T-cell (primary cell): ENCODE measurements at regions not wholly inside any gene's neighbourhood (a gene's known extent, or its start where the extent isn't known, plus 50 kb on each side); places are given as distances from the start of the nearest gene placed in this dataset.
"Not testable (repeated sequence)": the region's sequence is repeated elsewhere in the genome, so short reads cannot be mapped to it uniquely, and the experiment has no call there.

Experiments used
- ATAC-seq, 4 experiments: fragments of 200-7000 bp in 3 of 4; fragments of 150-1000 bp in 1 of 4; cut with Tn5 transposase; replicated peaks in 1 of 4; 1 replicate in 3 of 4; 2 replicates in 1 of 4; pipeline ENCODE4 v1.10.0; 2021; ENCODE audit warnings: moderate library complexity in 3 of 4, mild to moderate bottlenecking in 2 of 4, moderate number of reproducible peaks in 1 of 4
- CTCF ChIA-PET, 2 donors: fragments of 300-600 bp; sonication (Branson Sonifier 250); formaldehyde crosslinking; loops; one replicate each; lab custom pipeline; 2022; ENCODE audit warnings: antibody characterized with exemption in 2 of 2; lab: Charles Lee
- POLR2A ChIA-PET, 2 donors: fragments of 300-600 bp; sonication (Branson Sonifier 250); formaldehyde crosslinking; loops; one replicate each; lab custom pipeline; 2022; ENCODE audit warnings: antibody characterized with exemption in 2 of 2; lab: Charles Lee
- DNase-seq, 35 experiments: peaks; one replicate each; pipeline versions ENCODE4 v3.0.0 to v3.0.0-alpha.2; 2013 to 2023
- H3K27ac ChIP-seq: one replicate; pipeline ENCODE4 v1.5.1; 2013; ENCODE audit warnings: low read length
- H3K27me3 ChIP-seq, 2 experiments: replicated peaks in 1 of 2; 1 replicate in 1 of 2; 2 replicates in 1 of 2; pipeline versions ENCODE4 v1.6.1 to v1.7.0; 2013; ENCODE audit warnings: low read length in 1 of 2, mixed read lengths in 1 of 2; ENCODE audit not compliant: control insufficient read depth in 2 of 2, insufficient read depth in 2 of 2; ENCODE audit errors: extremely low read depth in 1 of 2
- H3K36me3 ChIP-seq, 2 donors: 1 replicate in 1 of 2; 2 replicates in 1 of 2; pipeline versions ENCODE4 v1.6.1 to v1.7.0; 2013; ENCODE audit warnings: low read length in 1 of 2; ENCODE audit not compliant: control insufficient read depth in 2 of 2, insufficient read depth in 1 of 2; ENCODE audit errors: extremely low read depth in 1 of 2
- H3K4me1 ChIP-seq, 2 experiments: 1 replicate in 1 of 2; 2 replicates in 1 of 2; pipeline versions ENCODE4 v1.6.1 to v1.7.0; 2013; ENCODE audit warnings: low read length in 2 of 2, mixed read lengths in 1 of 2; ENCODE audit not compliant: insufficient read depth in 2 of 2, control insufficient read depth in 1 of 2; ENCODE audit errors: extremely low read depth in 1 of 2
- H3K4me3 ChIP-seq, 2 donors: 1 replicate in 1 of 2; 2 replicates in 1 of 2; pipeline versions ENCODE4 v1.5.1 to v1.7.0; 2013; ENCODE audit warnings: mild to moderate bottlenecking in 2 of 2, low read length in 1 of 2, moderate library complexity in 1 of 2; ENCODE audit not compliant: control insufficient read depth in 1 of 2; ENCODE audit errors: extremely low read depth in 1 of 2
- H3K9me3 ChIP-seq: 2 replicates; pipeline ENCODE4 v1.7.0; 2013
- H3K27ac Mint-ChIP-seq, 2 donors: one replicate each; pipeline ENCODE4 v1.8.0; 2020 to 2021; ENCODE audit warnings: mild to moderate bottlenecking in 2 of 2, mixed read lengths in 2 of 2
- H3K27me3 Mint-ChIP-seq, 2 donors: one replicate each; pipeline ENCODE4 v1.8.0; 2021 to 2022; ENCODE audit warnings: mixed read lengths in 2 of 2
- H3K36me3 Mint-ChIP-seq: one replicate; pipeline ENCODE4 v1.8.0; 2021; ENCODE audit warnings: mixed read lengths
- H3K4me1 Mint-ChIP-seq, 3 donors: one replicate each; pipeline ENCODE4 v1.8.0; 2020 to 2022; ENCODE audit warnings: mixed read lengths in 3 of 3, mild to moderate bottlenecking in 1 of 3
- H3K4me3 Mint-ChIP-seq, 3 donors: one replicate each; pipeline ENCODE4 v1.8.0; 2020 to 2022; ENCODE audit warnings: mild to moderate bottlenecking in 3 of 3, mixed read lengths in 3 of 3, moderate library complexity in 3 of 3
- H3K9me3 Mint-ChIP-seq, 3 donors: one replicate each; pipeline ENCODE4 v1.8.0; 2020 to 2022; ENCODE audit warnings: mixed read lengths in 3 of 3
- WGBS: methylation state at CpG from one replicate; pipeline ENCODE4 v1.1.5; 2013; ENCODE audit warnings: missing lambda C conversion rate; ENCODE audit not compliant: insufficient coverage; 5-methylcytosine and 5-hydroxymethylcytosine counted together

DNA sequence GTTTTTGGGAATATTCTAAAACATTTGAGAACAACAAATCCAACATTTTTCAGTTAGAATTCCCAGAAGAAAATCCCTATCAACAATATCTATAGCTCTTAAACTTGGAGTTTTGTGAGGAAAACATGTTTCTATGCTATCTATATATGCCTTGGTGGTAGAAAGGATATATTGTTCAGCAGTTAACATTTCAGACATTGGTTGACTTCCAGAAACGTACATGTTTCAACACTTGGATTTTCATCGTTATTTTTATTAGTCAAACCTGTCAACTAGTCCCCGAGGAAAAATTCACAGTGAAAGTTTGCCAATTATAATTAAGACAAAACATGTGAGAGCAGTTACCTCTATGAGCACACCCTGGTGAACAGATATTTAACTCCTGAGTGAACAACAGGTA lies 541.8 kb upstream of the CHD1 start:
- H3K9me3 Mint-ChIP-seq, H3K27ac Mint-ChIP-seq, H3K36me3 Mint-ChIP-seq, DNase-seq, H3K4me3 Mint-ChIP-seq, H3K9me3 ChIP-seq, H3K27me3 Mint-ChIP-seq, H3K36me3 ChIP-seq, H3K27ac ChIP-seq, H3K4me1 Mint-ChIP-seq, H3K27me3 ChIP-seq, CTCF ChIA-PET, H3K4me1 ChIP-seq, H3K4me3 ChIP-seq, POLR2A ChIA-PET, ATAC-seq: not testable (repeated sequence)
- WGBS, result no CpG with 5 or more reads among the region's 3 CpGs

DNA sequence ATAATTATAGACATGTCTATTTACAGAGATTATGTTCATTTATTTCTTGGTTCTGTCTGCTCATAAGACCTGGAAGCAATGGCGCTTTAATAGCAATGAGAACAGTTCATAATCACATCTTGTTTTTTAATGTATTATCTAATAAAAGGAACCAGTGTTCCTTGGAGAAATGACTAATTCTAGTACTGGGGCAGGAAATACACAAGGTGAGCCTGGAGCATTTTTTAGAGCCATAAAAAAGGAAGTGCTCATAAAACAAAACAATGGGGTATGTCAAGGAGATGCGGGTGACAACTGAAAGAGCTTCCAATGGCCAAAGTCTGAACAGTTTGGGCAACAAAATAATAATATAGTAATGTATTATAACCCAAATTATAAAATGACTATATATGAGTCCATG lies 531.9 kb upstream of the CHD1 start:
- H3K27ac ChIP-seq, result no peak overlapping the region
- H3K4me3 ChIP-seq, result no peak overlapping the region
- ChIA-PET POLR2A (no interaction called here), CTCF (no interaction called here)
- H3K9me3 ChIP-seq, result no peaks in the 10 kb centered on the region
- no peak overlapping the region for H3K27ac Mint-ChIP-seq
- ATAC-seq, result no peak
- H3K27me3 ChIP-seq, result no peaks in the 10 kb centered on the region
- no CpG with 5 or more reads among the region's 2 CpGs for WGBS
- no peak overlapping the region for H3K4me3 Mint-ChIP-seq
- peaks cover 3 to 6% (median 3%) of the 10 kb centered on the region in 3 donors for H3K9me3 Mint-ChIP-seq
- H3K36me3 ChIP-seq, result no peaks in the 10 kb centered on the region
- H3K4me1 Mint-ChIP-seq, result no peaks in the 10 kb centered on the region
- H3K27me3 Mint-ChIP-seq, result no peaks in the 10 kb centered on the region
- H3K4me1 ChIP-seq, result no peaks in the 10 kb centered on the region
- DNase-seq, result no peak
- no peaks in the 10 kb centered on the region for H3K36me3 Mint-ChIP-seq

GRCh38 chr5:99453196-99453595 lies 524.4 kb upstream of the CHD1 start:
- Mint-ChIP-seq H3K27me3 (no peaks in the 10 kb centered on the region), H3K4me3 (no peak overlapping the region), H3K36me3 (no peaks in the 10 kb centered on the region), H3K4me1 (no peaks in the 10 kb centered on the region), H3K9me3 (peaks cover 0 to 6% (median 0%) of the 10 kb centered on the region in 3 donors), H3K27ac (no peak overlapping the region)
- Histone ChIP-seq H3K4me1 (no peaks in the 10 kb centered on the region), H3K4me3 (no peak overlapping the region), H3K27me3 (no peaks in the 10 kb centered on the region), H3K36me3 (no peaks in the 10 kb centered on the region), H3K27ac (no peak overlapping the region), H3K9me3 (no peaks in the 10 kb centered on the region)
- no CpG with 5 or more reads among the region's 2 CpGs for WGBS
- DNase-seq (no peak), ATAC-seq (no peak)
- ChIA-PET CTCF (no interaction called here), POLR2A (no interaction called here)

DNA sequence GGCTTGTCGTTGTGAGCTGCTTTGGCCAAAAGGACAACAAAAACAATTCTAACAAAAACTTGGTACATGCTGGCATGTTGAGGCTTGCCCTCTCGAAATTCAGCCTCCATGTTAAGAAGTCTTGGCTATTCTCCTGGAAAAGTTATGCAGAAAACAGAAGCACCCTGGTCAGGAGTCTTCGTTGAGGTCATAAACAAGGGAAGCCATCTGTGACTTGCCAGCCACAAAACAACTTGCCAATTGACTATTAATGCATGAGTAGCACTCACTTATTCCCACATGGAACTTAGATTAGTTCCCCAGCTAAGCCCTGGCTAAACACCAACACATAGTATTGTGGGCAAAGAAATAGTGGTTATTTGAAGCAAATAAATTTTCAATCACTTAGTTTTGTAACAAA lies 521.0 kb upstream of the CHD1 start:
- 36% methylated on average over 2 of the region's 3 CpGs for WGBS
- Histone ChIP-seq H3K4me3 (no peak overlapping the region), H3K4me1 (no peaks in the 10 kb centered on the region), H3K9me3 (no peaks in the 10 kb centered on the region), H3K27me3 (no peaks in the 10 kb centered on the region), H3K27ac (no peak overlapping the region), H3K36me3 (no peaks in the 10 kb centered on the region)
- Mint-ChIP-seq H3K27ac (no peak overlapping the region), H3K36me3 (no peaks in the 10 kb centered on the region), H3K4me1 (no peaks in the 10 kb centered on the region), H3K27me3 (no peaks in the 10 kb centered on the region), H3K4me3 (no peak overlapping the region), H3K9me3 (no peaks in the 10 kb centered on the region)
- DNase-seq (no peak), ATAC-seq (no peak)
- CTCF ChIA-PET, result no interaction called here
- POLR2A ChIA-PET, result no interaction called here

DNA sequence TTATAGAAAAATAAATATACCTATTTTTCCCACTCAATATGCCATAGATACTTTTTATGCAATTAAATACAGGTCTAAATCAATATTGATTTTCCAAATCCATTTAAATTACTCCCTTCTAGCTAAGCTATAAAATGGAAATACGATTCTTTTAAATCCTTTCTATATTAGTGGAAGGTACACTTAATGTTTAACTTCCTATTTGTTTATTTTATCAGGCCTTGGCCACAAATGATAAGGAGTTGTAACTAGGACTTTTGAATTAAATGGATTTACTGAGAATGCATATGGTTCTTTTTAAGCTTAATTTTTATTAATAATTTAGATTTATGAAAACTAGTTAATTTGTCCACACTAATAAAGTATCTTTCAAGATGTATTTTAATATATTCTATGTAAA lies 517.0 kb upstream of the CHD1 start:
- H3K27ac ChIP-seq, result no peak overlapping the region
- H3K36me3 Mint-ChIP-seq, result no peaks in the 10 kb centered on the region
- H3K27me3 ChIP-seq, result no peaks in the 10 kb centered on the region
- DNase-seq, result no peak
- no peaks in the 10 kb centered on the region for H3K4me1 ChIP-seq
- WGBS, result no CpG with 5 or more reads among the region's 1 CpG
- no peak overlapping the region for H3K4me3 ChIP-seq
- CTCF ChIA-PET, result no interaction called here
- no peak overlapping the region for H3K4me3 Mint-ChIP-seq
- H3K4me1 Mint-ChIP-seq, result no peaks in the 10 kb centered on the region
- ATAC-seq, result no peak
- H3K9me3 Mint-ChIP-seq, result no peaks in the 10 kb centered on the region
- H3K27ac Mint-ChIP-seq, result no peak overlapping the region
- POLR2A ChIA-PET, result interaction anchor here in 1 of 2 donors (1.1 kb wide), 1 partner anchor 17 kb away, joined by 3 read pairs; no protein-coding TSS in a partner anchor
- H3K36me3 ChIP-seq, result no peaks in the 10 kb centered on the region
- no peaks in the 10 kb centered on the region for H3K9me3 ChIP-seq
- H3K27me3 Mint-ChIP-seq, result no peaks in the 10 kb centered on the region

GRCh38 chr5:99441235-99441634 lies 512.4 kb upstream of the CHD1 start:
- DNase-seq, result no peak
- ChIA-PET CTCF (no interaction called here), POLR2A (no interaction called here)
- no CpG with 5 or more reads among the region's 3 CpGs for WGBS
- Mint-ChIP-seq H3K27me3 (no peaks in the 10 kb centered on the region), H3K4me1 (no peaks in the 10 kb centered on the region), H3K4me3 (no peak overlapping the region), H3K27ac (no peak overlapping the region), H3K9me3 (no peaks in the 10 kb centered on the region), H3K36me3 (no peaks in the 10 kb centered on the region)
- H3K9me3 ChIP-seq, result no peaks in the 10 kb centered on the region
- H3K4me3 ChIP-seq, result no peak overlapping the region
- H3K4me1 ChIP-seq, result no peaks in the 10 kb centered on the region
- no peak for ATAC-seq
- H3K27me3 ChIP-seq, result no peaks in the 10 kb centered on the region
- H3K27ac ChIP-seq, result no peak overlapping the region
- H3K36me3 ChIP-seq, result no peaks in the 10 kb centered on the region

DNA sequence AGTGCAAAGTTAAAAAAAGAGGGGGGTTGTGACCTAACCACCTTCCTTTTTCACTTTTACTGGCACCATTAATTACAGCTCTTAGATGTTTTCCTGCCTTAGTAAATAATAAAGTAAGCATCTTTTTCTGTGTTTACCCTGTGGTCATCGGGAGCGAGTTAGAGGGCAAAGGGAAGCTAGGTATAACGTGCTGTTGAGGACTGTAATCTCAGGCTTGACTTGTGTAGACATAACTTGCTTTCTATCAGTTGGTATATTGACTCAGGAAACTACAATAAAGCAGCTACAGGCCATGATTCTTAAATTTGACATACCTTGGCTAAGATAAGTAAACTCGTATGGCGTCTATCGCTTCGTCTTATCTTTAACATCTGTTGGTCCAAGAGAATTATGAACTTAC lies 509.8 kb upstream of the CHD1 start:
- Histone ChIP-seq H3K27ac (no peak overlapping the region), H3K4me1 (no peaks in the 10 kb centered on the region), H3K9me3 (no peaks in the 10 kb centered on the region), H3K36me3 (no peaks in the 10 kb centered on the region), H3K27me3 (no peaks in the 10 kb centered on the region), H3K4me3 (no peak overlapping the region)
- Mint-ChIP-seq H3K27me3 (no peaks in the 10 kb centered on the region), H3K27ac (no peak overlapping the region), H3K4me3 (no peak overlapping the region), H3K4me1 (no peaks in the 10 kb centered on the region), H3K36me3 (no peaks in the 10 kb centered on the region), H3K9me3 (no peaks in the 10 kb centered on the region)
- POLR2A ChIA-PET, result no interaction called here
- CTCF ChIA-PET, result no interaction called here
- ATAC-seq, result no peak
- WGBS, result 80% methylated on average over 1 of the region's 7 CpGs
- no peak for DNase-seq
